ENCODE measurements at regions not wholly inside any gene's neighbourhood (a gene's known extent, or its start where the extent isn't known, plus 50 kb on each side); places are given as distances from the start of the nearest gene placed in this dataset.

DNA sequence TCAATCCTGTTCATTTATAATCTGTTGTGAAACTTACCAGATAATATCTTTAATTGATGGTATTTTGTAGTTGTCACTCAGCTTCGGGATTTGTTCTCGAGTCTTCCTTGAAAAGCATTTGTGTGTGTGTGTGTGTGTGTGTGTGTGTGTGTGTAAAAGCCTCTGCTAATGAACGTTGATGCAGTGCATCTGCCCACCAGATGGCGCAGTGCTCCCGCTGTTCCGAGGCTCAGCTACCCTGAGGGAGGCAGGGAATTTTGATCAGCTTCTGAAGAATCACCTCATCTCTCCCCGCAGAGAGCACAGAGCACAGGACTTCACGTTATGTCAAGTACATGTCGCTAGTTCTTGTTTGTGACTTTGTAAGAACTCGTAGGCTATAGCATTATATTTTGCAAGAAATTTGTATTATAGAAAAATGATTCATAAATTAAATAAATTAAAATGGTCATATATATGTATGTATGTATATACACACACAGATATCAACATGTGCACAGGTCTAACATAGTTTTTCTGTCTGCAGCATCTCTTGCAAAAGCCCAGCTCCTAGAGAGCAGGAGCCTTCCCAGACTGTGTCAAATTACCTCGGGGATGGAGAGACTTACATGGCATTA, 316.7 kb upstream of the IGFBP7 start:
- H3K36me3 ChIP-seq (ENCODE audit: control insufficient read depth, insufficient read depth, low read length) = no peaks in the 10 kb centered on the region
- no peaks in the 10 kb centered on the region for H3K4me1 ChIP-seq (ENCODE audit: control insufficient read depth, insufficient read depth, low read length)
- no peaks in the 10 kb centered on the region for H3K27me3 ChIP-seq (ENCODE audit: control insufficient read depth, insufficient read depth, low read length)
- H3K9ac ChIP-seq (ENCODE audit: low read length) = no peak overlapping the region
- H3K27ac ChIP-seq (ENCODE audit: low read depth, low read length) = no peak overlapping the region
- peaks cover 15% of the 10 kb centered on the region for H3K9me3 ChIP-seq (ENCODE audit: control insufficient read depth, insufficient read depth, low read depth, low read length)
- H3K4me3 ChIP-seq (ENCODE audit: low read depth, low read length) = no peak overlapping the region

DNA sequence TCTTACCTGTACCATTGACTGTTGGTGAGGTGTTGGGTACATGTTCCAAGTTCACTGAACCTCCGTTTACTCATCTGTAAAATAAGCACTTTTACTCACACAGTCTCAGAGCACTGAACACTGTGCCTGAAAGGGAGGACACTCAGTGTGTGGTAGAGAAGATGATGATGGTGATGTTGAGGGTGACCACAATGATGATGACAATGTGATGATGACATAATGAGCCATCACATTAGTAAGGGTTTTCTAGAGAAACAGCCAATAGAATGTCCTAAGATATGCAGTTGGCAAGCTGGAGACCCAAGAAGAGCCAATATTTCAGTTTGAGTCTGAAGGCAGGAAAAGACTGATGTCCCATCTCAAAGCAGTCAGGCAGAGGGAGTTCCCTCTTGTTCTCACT, 315.4 kb upstream of the IGFBP7 start:
- Histone ChIP-seq H3K9ac (ENCODE audit: low read length) (no peak overlapping the region), H3K9me3 (ENCODE audit: control insufficient read depth, insufficient read depth, low read depth, low read length) (peaks cover 24% of the 10 kb centered on the region), H3K36me3 (ENCODE audit: control insufficient read depth, insufficient read depth, low read length) (no peaks in the 10 kb centered on the region), H3K4me3 (ENCODE audit: low read depth, low read length) (no peak overlapping the region), H3K27me3 (ENCODE audit: control insufficient read depth, insufficient read depth, low read length) (no peaks in the 10 kb centered on the region), H3K27ac (ENCODE audit: low read depth, low read length) (no peak overlapping the region), H3K4me1 (ENCODE audit: control insufficient read depth, insufficient read depth, low read length) (no peaks in the 10 kb centered on the region)

DNA sequence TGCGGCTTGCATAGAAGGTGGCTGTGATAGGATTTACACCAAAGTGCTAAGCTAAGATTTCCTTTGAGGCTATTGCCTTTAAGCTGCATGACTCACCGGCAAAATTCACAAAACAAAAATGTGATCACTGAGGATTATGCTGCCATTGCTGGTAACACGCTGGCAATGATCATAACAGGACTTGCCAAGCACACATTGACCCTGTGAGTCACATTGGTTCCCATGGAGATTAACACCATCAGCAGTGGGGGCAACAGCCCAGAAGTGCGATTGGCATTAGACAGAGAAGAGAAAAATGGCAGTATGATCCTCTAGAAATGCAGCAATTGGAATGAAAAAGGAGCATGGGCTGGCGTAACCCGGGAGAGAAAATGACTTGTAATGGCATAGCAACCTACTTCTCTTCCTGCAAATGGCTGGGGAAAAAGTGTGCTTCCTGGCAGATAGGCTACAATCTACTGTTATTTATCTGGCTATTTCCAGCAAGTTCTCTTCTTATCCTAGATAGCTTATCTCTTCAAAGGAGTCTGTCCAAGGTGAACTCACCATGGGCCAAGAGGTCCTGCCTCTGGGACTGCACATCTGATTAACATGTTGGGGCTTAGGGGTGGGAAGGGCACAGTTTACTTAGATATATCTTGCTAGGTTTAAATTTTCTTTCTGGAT, 314.2 kb upstream of the IGFBP7 start:
- Histone ChIP-seq H3K27me3 (ENCODE audit: control insufficient read depth, insufficient read depth, low read length) (no peaks in the 10 kb centered on the region), H3K36me3 (ENCODE audit: control insufficient read depth, insufficient read depth, low read length) (no peaks in the 10 kb centered on the region), H3K27ac (ENCODE audit: low read depth, low read length) (no peak overlapping the region), H3K9ac (ENCODE audit: low read length) (no peak overlapping the region), H3K9me3 (ENCODE audit: control insufficient read depth, insufficient read depth, low read depth, low read length) (peaks cover 27% of the 10 kb centered on the region), H3K4me1 (ENCODE audit: control insufficient read depth, insufficient read depth, low read length) (no peaks in the 10 kb centered on the region), H3K4me3 (ENCODE audit: low read depth, low read length) (no peak overlapping the region)

DNA sequence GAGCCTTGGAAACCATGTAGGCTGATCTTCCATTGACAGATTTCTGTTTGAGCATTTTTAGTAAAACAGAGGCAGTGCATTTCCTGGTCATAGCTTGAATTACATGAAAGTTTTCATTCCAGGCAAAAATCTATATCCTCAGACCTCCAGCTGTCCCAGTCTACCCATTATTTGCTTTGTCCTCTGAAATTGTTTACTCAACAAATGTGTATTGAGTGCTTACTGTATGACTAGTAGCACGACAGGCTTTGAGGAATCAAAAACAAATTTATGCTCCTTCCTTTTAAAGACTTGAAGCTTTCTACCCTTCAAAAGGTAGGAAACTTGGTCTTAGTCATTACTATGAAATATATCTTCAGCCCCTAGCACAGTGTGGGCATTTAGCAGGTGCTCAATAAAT, 307.9 kb upstream of the IGFBP7 start:
- no peaks in the 10 kb centered on the region for H3K4me1 ChIP-seq (ENCODE audit: control insufficient read depth, insufficient read depth, low read length)
- no peaks in the 10 kb centered on the region for H3K36me3 ChIP-seq (ENCODE audit: control insufficient read depth, insufficient read depth, low read length)
- no peak overlapping the region for H3K9ac ChIP-seq (ENCODE audit: low read length)
- H3K27me3 ChIP-seq (ENCODE audit: control insufficient read depth, insufficient read depth, low read length) = no peaks in the 10 kb centered on the region
- H3K27ac ChIP-seq (ENCODE audit: low read depth, low read length) = no peak overlapping the region
- H3K4me3 ChIP-seq (ENCODE audit: low read depth, low read length) = no peak overlapping the region
- H3K9me3 ChIP-seq (ENCODE audit: control insufficient read depth, insufficient read depth, low read depth, low read length) = peaks cover 24% of the 10 kb centered on the region

DNA sequence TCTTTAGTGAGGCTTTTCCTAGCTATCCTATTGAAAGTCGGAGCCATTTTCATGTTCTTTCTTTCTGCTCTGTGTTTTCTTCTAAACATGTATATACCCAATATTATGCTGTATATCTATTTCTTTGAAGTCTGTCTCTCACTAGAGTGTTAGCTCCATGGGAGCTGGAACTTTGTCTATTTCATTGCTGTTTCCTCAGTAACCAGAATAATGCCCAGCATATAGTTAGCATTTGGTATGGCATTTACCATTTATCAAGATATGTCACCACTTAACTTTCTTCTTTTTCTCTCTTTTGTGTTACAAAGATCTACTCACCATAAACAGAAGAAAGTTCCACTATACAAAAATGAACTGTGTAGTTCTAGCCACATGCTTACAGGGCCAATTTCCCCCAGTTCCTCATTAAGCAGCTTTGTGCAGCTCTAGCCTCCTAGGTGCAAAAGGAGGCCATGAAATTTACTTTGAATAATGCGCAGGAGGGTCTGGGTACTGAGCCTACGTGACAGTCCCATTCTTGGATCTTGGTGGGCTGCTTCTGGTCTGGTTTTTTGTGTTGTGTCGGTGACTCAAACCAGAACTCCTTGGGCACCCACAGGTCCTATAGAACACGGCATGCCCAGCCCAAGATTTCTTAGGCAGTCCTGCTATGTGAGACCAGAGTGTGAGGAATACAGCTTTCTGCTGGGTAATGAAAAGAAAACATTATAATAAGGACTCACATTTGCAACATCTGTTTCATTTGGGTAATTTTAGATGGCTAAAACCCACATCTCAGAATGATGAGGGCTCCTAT, 302.3 kb upstream of the IGFBP7 start:
- H3K9ac ChIP-seq (ENCODE audit: low read length) = no peak overlapping the region
- H3K4me3 ChIP-seq (ENCODE audit: low read depth, low read length) = no peak overlapping the region
- no peaks in the 10 kb centered on the region for H3K36me3 ChIP-seq (ENCODE audit: control insufficient read depth, insufficient read depth, low read length)
- no peak overlapping the region for H3K27ac ChIP-seq (ENCODE audit: low read depth, low read length)
- no peaks in the 10 kb centered on the region for H3K9me3 ChIP-seq (ENCODE audit: control insufficient read depth, insufficient read depth, low read depth, low read length)
- no peaks in the 10 kb centered on the region for H3K27me3 ChIP-seq (ENCODE audit: control insufficient read depth, insufficient read depth, low read length)
- H3K4me1 ChIP-seq (ENCODE audit: control insufficient read depth, insufficient read depth, low read length) = no peaks in the 10 kb centered on the region

DNA sequence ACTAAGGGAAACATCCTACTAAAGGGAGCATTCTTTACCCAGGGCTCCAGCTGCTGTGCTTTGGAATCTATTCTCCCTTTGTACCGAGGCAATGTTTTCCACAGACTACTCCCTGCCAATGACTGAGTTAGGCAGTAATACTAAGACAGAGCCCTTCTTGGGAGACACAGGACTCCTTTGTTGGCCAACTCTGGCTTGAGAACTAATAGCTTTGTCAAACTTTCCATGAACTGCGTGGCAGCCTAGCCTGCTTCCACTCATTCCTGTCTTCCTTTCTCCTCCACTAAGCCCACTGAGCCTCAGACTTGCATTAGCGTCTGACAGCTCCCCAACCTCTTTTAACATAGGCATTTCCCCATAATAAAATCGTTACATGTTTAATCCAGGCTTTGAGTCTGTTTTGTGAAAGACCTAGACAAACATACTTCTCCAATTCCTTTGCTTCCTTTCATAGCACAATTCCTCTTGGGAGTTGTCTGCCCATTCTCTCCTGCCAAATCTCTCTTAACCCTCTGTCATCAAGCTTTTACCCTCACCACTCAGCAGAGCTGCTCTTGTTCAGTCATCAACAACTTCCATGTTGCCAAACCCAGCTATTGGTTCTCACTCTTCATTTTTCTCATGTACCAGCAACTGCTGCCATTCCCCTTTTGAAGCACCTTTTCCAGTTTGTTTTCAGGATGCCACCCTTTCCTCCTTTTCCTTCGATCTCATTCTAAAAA, 300.3 kb upstream of the IGFBP7 start:
- Histone ChIP-seq H3K9ac (ENCODE audit: low read length) (no peak overlapping the region), H3K9me3 (ENCODE audit: control insufficient read depth, insufficient read depth, low read depth, low read length) (no peaks in the 10 kb centered on the region), H3K4me1 (ENCODE audit: control insufficient read depth, insufficient read depth, low read length) (no peaks in the 10 kb centered on the region), H3K27me3 (ENCODE audit: control insufficient read depth, insufficient read depth, low read length) (no peaks in the 10 kb centered on the region), H3K4me3 (ENCODE audit: low read depth, low read length) (no peak overlapping the region), H3K36me3 (ENCODE audit: control insufficient read depth, insufficient read depth, low read length) (no peaks in the 10 kb centered on the region), H3K27ac (ENCODE audit: low read depth, low read length) (no peak overlapping the region)

DNA sequence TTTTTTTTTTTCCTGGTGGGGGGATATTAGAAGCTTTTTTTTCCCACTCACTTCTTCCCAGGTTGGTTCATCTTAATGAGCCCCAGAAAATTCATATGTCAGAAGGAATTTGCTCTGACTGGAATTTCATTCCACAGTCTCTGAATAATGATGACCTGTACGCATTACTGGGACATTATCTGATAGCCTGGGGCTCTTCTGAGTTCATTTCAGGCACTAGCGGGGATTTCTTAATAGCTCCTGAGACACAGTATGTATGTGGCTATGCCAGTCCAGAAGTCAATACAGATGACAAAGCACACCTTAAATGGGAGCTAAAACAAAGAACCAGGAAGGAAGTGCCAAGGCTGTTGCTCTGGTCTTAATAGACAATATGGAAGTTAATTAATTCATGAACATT, 295.2 kb upstream of the IGFBP7 start:
- Histone ChIP-seq H3K27ac (ENCODE audit: low read depth, low read length) (no peak overlapping the region), H3K9me3 (ENCODE audit: control insufficient read depth, insufficient read depth, low read depth, low read length) (no peaks in the 10 kb centered on the region), H3K4me3 (ENCODE audit: low read depth, low read length) (no peak overlapping the region), H3K27me3 (ENCODE audit: control insufficient read depth, insufficient read depth, low read length) (no peaks in the 10 kb centered on the region), H3K9ac (ENCODE audit: low read length) (no peak overlapping the region), H3K36me3 (ENCODE audit: control insufficient read depth, insufficient read depth, low read length) (no peaks in the 10 kb centered on the region), H3K4me1 (ENCODE audit: control insufficient read depth, insufficient read depth, low read length) (peaks cover 7% of the 10 kb centered on the region; the same call in 1 of the 2 replicates)

DNA sequence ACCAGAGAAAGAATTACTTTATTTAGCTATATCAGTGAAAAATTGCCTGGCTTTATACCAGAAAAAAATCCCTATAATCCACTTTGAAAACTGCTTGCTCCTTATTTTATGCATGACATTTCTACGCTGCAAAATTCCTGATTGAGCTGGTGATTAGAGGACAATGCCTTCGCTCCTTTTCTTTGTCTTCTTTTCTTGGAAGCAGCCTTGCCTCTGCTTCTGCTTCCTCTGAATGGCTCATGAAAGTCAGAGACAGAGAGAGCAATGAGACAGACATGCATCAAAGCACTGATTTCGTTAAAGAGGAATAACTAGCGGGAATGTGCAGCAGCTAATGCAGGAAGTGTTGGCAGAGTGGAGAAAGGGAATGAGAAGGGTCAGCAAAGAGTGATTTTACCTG, 294.3 kb upstream of the IGFBP7 start:
- Histone ChIP-seq H3K9me3 (ENCODE audit: control insufficient read depth, insufficient read depth, low read depth, low read length) (no peaks in the 10 kb centered on the region), H3K27ac (ENCODE audit: low read depth, low read length) (no peak overlapping the region), H3K4me3 (ENCODE audit: low read depth, low read length) (no peak overlapping the region), H3K36me3 (ENCODE audit: control insufficient read depth, insufficient read depth, low read length) (no peaks in the 10 kb centered on the region), H3K4me1 (ENCODE audit: control insufficient read depth, insufficient read depth, low read length) (peaks cover 7% of the 10 kb centered on the region; the same call in 1 of the 2 replicates), H3K27me3 (ENCODE audit: control insufficient read depth, insufficient read depth, low read length) (no peaks in the 10 kb centered on the region), H3K9ac (ENCODE audit: low read length) (no peak overlapping the region)

DNA sequence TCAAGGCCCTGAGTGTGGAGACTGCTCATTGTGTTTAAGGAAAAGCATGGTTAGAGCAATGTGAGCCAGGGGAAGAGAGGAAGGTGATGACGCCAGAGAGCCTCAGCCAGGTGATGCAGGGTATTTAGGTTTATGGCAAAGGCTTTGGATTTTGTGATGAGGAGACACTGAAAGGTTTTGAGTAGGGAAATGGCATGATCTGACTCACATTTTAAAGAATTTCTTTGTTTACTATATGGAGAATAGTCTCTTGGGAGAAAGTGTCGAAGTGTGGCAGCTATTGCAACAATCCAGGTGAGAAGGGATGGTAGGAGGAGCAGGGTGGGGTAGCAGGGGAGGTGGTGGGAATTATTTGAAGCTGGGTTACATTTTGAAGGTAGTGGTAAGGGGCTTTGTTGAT, 293.4 kb upstream of the IGFBP7 start:
- Histone ChIP-seq H3K27ac (ENCODE audit: low read depth, low read length) (no peak overlapping the region), H3K9me3 (ENCODE audit: control insufficient read depth, insufficient read depth, low read depth, low read length) (no peaks in the 10 kb centered on the region), H3K36me3 (ENCODE audit: control insufficient read depth, insufficient read depth, low read length) (no peaks in the 10 kb centered on the region), H3K4me1 (ENCODE audit: control insufficient read depth, insufficient read depth, low read length) (peaks cover 7% of the 10 kb centered on the region; the same call in 1 of the 2 replicates), H3K9ac (ENCODE audit: low read length) (no peak overlapping the region), H3K4me3 (ENCODE audit: low read depth, low read length) (no peak overlapping the region), H3K27me3 (ENCODE audit: control insufficient read depth, insufficient read depth, low read length) (no peaks in the 10 kb centered on the region)

DNA sequence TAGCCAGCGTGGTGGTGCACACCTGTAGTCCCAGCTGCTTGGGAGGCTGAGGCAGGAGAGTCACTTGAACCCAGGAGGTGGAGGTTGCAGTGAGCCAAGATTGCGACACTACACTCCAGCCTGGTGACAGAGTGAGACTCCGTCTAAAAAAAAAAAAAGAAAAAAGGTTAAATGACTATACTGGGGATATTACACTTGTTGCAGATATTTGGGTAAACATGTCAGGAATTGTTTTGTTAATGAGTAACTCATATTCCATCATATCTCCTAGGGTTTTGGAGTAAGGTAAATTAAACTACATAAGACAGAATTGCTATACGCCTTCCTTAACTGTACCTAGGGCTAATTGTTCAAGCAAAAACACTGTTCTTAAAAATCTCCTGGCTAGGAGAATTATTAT, 291.4 kb upstream of the IGFBP7 start:
- H3K9ac ChIP-seq (ENCODE audit: low read length) = no peak overlapping the region
- no peak overlapping the region for H3K27ac ChIP-seq (ENCODE audit: low read depth, low read length)
- H3K4me3 ChIP-seq (ENCODE audit: low read depth, low read length) = no peak overlapping the region
- no peaks in the 10 kb centered on the region for H3K36me3 ChIP-seq (ENCODE audit: control insufficient read depth, insufficient read depth, low read length)
- H3K4me1 ChIP-seq (ENCODE audit: control insufficient read depth, insufficient read depth, low read length) = peaks cover 7% of the 10 kb centered on the region; the same call in 1 of the 2 replicates
- H3K27me3 ChIP-seq (ENCODE audit: control insufficient read depth, insufficient read depth, low read length) = no peaks in the 10 kb centered on the region
- H3K9me3 ChIP-seq (ENCODE audit: control insufficient read depth, insufficient read depth, low read depth, low read length) = no peaks in the 10 kb centered on the region

DNA sequence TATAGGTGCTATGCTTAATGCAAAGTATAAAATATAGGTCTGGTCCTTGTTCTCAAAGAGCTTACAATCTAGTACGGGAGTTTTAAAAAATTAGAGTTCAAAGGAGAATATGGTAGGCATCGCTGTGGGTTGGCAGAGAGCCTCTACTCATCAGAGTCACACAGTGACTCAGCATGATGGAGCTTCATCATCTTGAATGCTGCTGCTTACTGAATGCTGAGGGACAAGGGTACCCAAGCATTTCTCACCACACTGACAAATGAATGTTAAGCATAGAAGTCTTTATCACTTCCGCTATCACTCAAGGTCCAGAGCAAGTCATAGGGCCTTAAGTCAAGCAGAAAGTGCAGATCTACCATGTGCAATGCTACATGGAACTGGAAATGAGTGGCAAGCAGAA, 268.6 kb upstream of the IGFBP7 start:
- Histone ChIP-seq H3K4me1 (ENCODE audit: control insufficient read depth, insufficient read depth, low read length) (no peaks in the 10 kb centered on the region), H3K27ac (ENCODE audit: low read depth, low read length) (no peak overlapping the region), H3K4me3 (ENCODE audit: low read depth, low read length) (no peak overlapping the region), H3K9me3 (ENCODE audit: control insufficient read depth, insufficient read depth, low read depth, low read length) (peaks cover 29% of the 10 kb centered on the region), H3K9ac (ENCODE audit: low read length) (no peak overlapping the region), H3K27me3 (ENCODE audit: control insufficient read depth, insufficient read depth, low read length) (no peaks in the 10 kb centered on the region), H3K36me3 (ENCODE audit: control insufficient read depth, insufficient read depth, low read length) (no peaks in the 10 kb centered on the region)
